ENCODE measurements at regions not wholly inside any gene's neighbourhood (a gene's known extent, or its start where the extent isn't known, plus 50 kb on each side); places are given as distances from the start of the nearest gene placed in this dataset.

GRCh38 chr13:59111751-59112171 lies 1052.0 kb downstream of the DIAPH3 start:
- Histone ChIP-seq H3K9me2 (ENCODE audit: insufficient read depth, low read length) (no peaks in the 10 kb centered on the region), H3K79me2 (replicated peaks; ENCODE audit: insufficient read depth, low read length) (no peaks in the 10 kb centered on the region), H2AFZ (ENCODE audit: low read depth, low read length) (no peak overlapping the region), H4K20me1 (ENCODE audit: insufficient read depth) (no peaks in the 10 kb centered on the region), H3F3A (ENCODE audit: insufficient read depth, low read length, poor library complexity, severe bottlenecking) (no peaks in the 10 kb centered on the region), H3K4me2 (ENCODE audit: low read length) (no peak overlapping the region), H3K27ac (ENCODE audit: low read length) (no peak overlapping the region), H3K4me3 (ENCODE audit: low read length) (no peak overlapping the region), H3K27me3 (ENCODE audit: insufficient read depth, low read depth, low read length) (no peaks in the 10 kb centered on the region), H3K9ac (ENCODE audit: low read length) (no peak overlapping the region), H3K9me3 (ENCODE audit: low read length) (no peaks in the 10 kb centered on the region), H3K36me3 (ENCODE audit: insufficient read depth, low read length) (no peaks in the 10 kb centered on the region)
- TF ChIP-seq, protein P1, sequence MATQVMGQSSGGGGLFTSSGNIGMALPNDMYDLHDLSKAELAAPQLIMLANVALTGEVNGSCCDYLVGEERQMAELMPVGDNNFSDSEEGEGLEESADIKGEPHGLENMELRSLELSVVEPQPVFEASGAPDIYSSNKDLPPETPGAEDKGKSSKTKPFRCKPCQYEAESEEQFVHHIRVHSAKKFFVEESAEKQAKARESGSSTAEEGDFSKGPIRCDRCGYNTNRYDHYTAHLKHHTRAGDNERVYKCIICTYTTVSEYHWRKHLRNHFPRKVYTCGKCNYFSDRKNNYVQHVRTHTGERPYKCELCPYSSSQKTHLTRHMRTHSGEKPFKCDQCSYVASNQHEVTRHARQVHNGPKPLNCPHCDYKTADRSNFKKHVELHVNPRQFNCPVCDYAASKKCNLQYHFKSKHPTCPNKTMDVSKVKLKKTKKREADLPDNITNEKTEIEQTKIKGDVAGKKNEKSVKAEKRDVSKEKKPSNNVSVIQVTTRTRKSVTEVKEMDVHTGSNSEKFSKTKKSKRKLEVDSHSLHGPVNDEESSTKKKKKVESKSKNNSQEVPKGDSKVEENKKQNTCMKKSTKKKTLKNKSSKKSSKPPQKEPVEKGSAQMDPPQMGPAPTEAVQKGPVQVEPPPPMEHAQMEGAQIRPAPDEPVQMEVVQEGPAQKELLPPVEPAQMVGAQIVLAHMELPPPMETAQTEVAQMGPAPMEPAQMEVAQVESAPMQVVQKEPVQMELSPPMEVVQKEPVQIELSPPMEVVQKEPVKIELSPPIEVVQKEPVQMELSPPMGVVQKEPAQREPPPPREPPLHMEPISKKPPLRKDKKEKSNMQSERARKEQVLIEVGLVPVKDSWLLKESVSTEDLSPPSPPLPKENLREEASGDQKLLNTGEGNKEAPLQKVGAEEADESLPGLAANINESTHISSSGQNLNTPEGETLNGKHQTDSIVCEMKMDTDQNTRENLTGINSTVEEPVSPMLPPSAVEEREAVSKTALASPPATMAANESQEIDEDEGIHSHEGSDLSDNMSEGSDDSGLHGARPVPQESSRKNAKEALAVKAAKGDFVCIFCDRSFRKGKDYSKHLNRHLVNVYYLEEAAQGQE (IDR thresholded peaks at IDR 0.05; ENCODE audit: borderline replicate concordance): no peak
- TF ChIP-seq MXI1 (conservative IDR thresholded peaks at IDR 0.05; ENCODE audit: poor library complexity, severe bottlenecking) (no peak), EZH2 (IDR thresholded peaks at IDR 0.05; ENCODE audit: borderline replicate concordance, insufficient read depth, low read length, poor library complexity, severe bottlenecking) (no peak), RAD21 (conservative IDR thresholded peaks at IDR 0.05) (no peak), SMC3 (conservative IDR thresholded peaks at IDR 0.05; ENCODE audit: poor library complexity) (no peak), POLR2AphosphoS5 (IDR thresholded peaks at IDR 0.05) (no peak), TAF1 (IDR thresholded peaks at IDR 0.05; ENCODE audit: low read depth) (no peak), EP300 (conservative IDR thresholded peaks at IDR 0.05; ENCODE audit: poor library complexity, severe bottlenecking) (no peak)
- TF ChIP-seq, protein P2, sequence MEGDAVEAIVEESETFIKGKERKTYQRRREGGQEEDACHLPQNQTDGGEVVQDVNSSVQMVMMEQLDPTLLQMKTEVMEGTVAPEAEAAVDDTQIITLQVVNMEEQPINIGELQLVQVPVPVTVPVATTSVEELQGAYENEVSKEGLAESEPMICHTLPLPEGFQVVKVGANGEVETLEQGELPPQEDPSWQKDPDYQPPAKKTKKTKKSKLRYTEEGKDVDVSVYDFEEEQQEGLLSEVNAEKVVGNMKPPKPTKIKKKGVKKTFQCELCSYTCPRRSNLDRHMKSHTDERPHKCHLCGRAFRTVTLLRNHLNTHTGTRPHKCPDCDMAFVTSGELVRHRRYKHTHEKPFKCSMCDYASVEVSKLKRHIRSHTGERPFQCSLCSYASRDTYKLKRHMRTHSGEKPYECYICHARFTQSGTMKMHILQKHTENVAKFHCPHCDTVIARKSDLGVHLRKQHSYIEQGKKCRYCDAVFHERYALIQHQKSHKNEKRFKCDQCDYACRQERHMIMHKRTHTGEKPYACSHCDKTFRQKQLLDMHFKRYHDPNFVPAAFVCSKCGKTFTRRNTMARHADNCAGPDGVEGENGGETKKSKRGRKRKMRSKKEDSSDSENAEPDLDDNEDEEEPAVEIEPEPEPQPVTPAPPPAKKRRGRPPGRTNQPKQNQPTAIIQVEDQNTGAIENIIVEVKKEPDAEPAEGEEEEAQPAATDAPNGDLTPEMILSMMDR (IDR thresholded peaks at IDR 0.05; ENCODE audit: poor library complexity, severe bottlenecking): no peak

GRCh38 chr13:59112221-59112718 lies 1051.5 kb downstream of the DIAPH3 start:
- Histone ChIP-seq H3K4me2 (ENCODE audit: low read length) (no peak overlapping the region), H3K4me3 (ENCODE audit: low read length) (no peak overlapping the region), H2AFZ (ENCODE audit: low read depth, low read length) (no peak overlapping the region), H3K27ac (ENCODE audit: low read length) (no peak overlapping the region), H3K79me2 (replicated peaks; ENCODE audit: insufficient read depth, low read length) (no peaks in the 10 kb centered on the region), H3K27me3 (ENCODE audit: insufficient read depth, low read depth, low read length) (no peaks in the 10 kb centered on the region), H3K9ac (ENCODE audit: low read length) (no peak overlapping the region), H4K20me1 (ENCODE audit: insufficient read depth) (no peaks in the 10 kb centered on the region), H3K36me3 (ENCODE audit: insufficient read depth, low read length) (no peaks in the 10 kb centered on the region), H3K9me3 (ENCODE audit: low read length) (no peaks in the 10 kb centered on the region), H3F3A (ENCODE audit: insufficient read depth, low read length, poor library complexity, severe bottlenecking) (no peaks in the 10 kb centered on the region), H3K9me2 (ENCODE audit: insufficient read depth, low read length) (no peaks in the 10 kb centered on the region)
- no peak for TF ChIP-seq MXI1 (conservative IDR thresholded peaks at IDR 0.05; ENCODE audit: poor library complexity, severe bottlenecking)
- no peak for TF ChIP-seq EZH2 (IDR thresholded peaks at IDR 0.05; ENCODE audit: borderline replicate concordance, insufficient read depth, low read length, poor library complexity, severe bottlenecking)
- no peak for TF ChIP-seq EP300 (conservative IDR thresholded peaks at IDR 0.05; ENCODE audit: poor library complexity, severe bottlenecking)
- TF ChIP-seq, protein P2 (IDR thresholded peaks at IDR 0.05; ENCODE audit: poor library complexity, severe bottlenecking): no peak
- TF ChIP-seq TAF1 (IDR thresholded peaks at IDR 0.05; ENCODE audit: low read depth): no peak
- no peak for TF ChIP-seq SMC3 (conservative IDR thresholded peaks at IDR 0.05; ENCODE audit: poor library complexity)
- TF ChIP-seq POLR2AphosphoS5 (IDR thresholded peaks at IDR 0.05): no peak
- TF ChIP-seq, protein P1 (IDR thresholded peaks at IDR 0.05; ENCODE audit: borderline replicate concordance): no peak
- no peak for TF ChIP-seq RAD21 (conservative IDR thresholded peaks at IDR 0.05)
